ENCODE measurements at regions not wholly inside any gene's neighbourhood (a gene's known extent, or its start where the extent isn't known, plus 50 kb on each side); places are given as distances from the start of the nearest gene placed in this dataset.
"Not testable (repeated sequence)": the region's sequence is repeated elsewhere in the genome, so short reads cannot be mapped to it uniquely, and the experiment has no call there.

GRCh38 chr15:62900071-62900802 is 142.3 kb upstream of the TPM1 start:
- DNase-seq (ENCODE audit: low read depth in 1 of 2, low spot score in 1 of 2): no peak

- no peak for DNase-seq (ENCODE audit: low read depth in 1 of 2, low spot score in 1 of 2)
These were observed 141.5 kb upstream of the TPM1 start for GRCh38 chr15:62901087-62901486.

DNA sequence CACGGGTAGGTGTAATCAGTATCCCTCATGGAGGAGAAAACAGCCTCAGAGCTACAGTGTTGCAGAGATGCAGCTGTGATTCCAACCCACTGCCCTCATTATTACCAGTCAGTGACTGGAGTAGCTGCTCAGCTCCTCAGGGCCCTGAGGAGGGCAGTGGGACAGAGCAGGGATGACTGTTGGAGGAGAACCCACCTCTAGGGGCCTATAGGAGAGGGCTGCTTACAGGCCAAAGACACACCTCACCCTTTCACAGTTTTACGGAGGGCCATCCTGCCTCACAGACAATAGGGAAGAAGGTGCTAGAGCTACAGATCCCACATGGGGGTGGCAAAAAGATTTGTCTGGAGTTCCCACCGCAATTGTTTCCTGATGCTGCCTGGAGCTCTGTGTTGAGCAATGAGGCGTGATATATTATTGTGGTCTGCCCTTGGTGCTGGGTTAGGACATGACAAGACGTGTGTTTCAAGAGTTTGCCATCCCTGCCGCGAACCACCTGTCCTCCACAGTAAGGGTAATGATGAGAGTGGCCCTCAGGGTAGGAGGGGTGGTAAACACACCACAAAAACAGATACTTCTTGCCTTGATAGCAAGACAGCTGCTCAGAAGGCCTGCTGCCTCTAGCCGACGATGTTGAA is 140.5 kb upstream of the TPM1 start:
- DNase-seq (ENCODE audit: low read depth in 1 of 2, low spot score in 1 of 2): no peak

- no peak for DNase-seq (ENCODE audit: low read depth in 1 of 2, low spot score in 1 of 2)
These were observed 139.7 kb upstream of the TPM1 start for GRCh38 chr15:62902821-62903220.

- no peak for DNase-seq (ENCODE audit: low read depth in 1 of 2, low spot score in 1 of 2)
These were observed 139.1 kb upstream of the TPM1 start for GRCh38 chr15:62903437-62903836.

GRCh38 chr15:62904041-62904910 is 138.3 kb upstream of the TPM1 start:
- DNase-seq (ENCODE audit: low read depth in 1 of 2, low spot score in 1 of 2): peak in 1 of 2 donors; percentile 1

DNA sequence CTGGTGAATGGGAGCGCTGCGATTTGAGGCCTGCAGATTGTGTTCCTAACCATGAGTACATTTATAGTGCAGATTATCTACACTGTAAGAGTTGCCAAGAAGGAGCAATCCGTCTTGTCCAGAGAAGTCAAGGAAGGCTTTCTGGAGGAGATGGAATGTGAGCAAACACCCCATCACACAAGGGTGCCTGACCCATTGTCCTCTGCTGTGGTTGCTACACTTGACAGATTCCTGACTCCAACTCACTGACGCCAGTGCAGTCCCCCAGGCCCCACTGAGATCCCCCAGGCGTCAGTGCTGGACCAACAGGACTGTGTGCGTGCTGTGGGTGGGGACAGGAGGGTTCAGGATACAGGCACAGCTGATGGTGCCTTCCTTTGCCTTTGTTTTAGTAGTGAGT is 135.9 kb upstream of the TPM1 start:
- DNase-seq (ENCODE audit: low read depth in 1 of 2, low spot score in 1 of 2): no peak

GRCh38 chr15:62907275-62907674 is 135.3 kb upstream of the TPM1 start:
- no peak for DNase-seq (ENCODE audit: low read depth in 1 of 2, low spot score in 1 of 2)

DNA sequence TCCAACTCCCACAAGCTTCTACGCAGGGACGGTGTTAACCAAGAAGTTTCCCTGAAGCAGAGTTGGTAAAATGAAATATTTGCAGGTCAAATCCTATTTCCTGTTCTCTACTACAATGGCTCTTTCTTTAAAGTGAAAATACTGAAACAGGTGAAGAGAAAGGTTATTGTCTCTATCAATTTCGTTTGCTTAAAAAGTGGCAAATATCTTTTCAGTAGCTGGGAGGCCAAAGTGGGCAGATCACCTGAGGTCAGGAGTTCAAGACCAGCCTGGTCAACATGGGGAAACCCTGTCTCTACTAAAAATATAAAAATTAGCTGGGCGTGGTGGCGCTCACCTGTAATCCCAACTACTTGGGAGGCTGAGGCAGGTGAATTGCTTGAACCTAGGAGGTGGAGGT is 134.2 kb upstream of the TPM1 start:
- DNase-seq (ENCODE audit: low read depth in 1 of 2, low spot score in 1 of 2): not testable (repeated sequence)

DNA sequence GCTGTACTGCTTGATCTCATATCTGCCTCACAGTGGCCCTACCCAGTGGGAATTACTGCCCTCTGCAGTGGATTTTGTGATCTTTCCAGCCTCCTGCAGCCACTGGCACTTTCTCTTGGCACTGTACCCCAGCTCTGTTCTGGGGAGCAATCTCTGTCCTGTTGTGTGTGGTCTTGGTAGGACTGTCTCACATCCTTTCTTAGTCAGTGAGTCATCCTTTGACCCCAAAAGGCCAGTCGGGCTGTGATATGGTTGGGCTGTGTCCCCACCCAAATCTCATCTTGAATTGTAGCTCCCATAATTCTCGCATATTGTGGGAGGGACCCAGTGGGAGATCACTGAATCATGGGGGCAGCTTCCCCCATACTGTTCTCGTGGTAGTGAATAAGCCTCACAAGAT is 133.3 kb upstream of the TPM1 start:
- DNase-seq (ENCODE audit: low read depth in 1 of 2, low spot score in 1 of 2): no peak

DNA sequence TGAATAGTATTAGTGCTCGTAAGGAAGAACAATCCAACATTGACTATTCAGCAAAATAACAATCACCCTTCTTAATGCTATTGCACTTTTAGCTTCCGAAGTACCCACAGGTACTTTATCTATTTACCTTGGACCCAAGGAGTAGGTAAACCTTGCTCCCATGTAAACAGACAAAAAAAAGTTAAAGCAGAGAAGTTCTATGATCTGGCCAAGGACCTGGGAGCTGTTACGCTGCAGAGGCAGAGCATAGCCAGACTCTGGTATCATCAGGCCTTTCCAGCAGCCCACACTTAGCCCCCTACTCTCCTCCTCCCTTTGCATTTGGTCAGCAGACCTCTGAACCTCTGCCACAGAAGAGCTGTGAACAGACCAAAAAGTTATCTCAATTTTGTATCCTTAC is 130.3 kb upstream of the TPM1 start:
- no peak for DNase-seq (ENCODE audit: low read depth in 1 of 2, low spot score in 1 of 2)

- no peak for DNase-seq (ENCODE audit: low read depth in 1 of 2, low spot score in 1 of 2)
These were observed 129.7 kb upstream of the TPM1 start for GRCh38 chr15:62912808-62913207.

DNA sequence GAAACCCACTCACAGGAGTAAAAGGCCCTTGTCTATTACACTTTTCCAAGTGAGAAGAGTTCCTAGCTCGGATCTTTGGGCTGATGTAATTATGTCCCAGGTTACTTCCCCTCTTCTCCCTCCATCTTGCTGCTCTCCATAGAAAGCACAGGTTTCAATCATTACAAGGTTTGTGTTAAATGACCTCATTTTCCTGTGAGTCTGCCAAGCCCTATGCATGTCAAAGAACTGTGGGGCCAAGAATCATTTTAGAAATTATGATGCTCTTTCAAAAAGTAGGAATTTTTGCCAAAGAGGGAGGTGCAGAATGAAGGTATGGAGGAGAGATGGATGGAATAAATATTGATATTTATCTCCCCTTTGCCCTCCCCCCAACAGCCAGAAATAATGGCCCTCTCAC is 129.3 kb upstream of the TPM1 start:
- DNase-seq (ENCODE audit: low read depth in 1 of 2, low spot score in 1 of 2): no peak

GRCh38 chr15:62914461-62915079 is 128.0 kb upstream of the TPM1 start:
- DNase-seq (ENCODE audit: low read depth in 1 of 2, low spot score in 1 of 2): no peak

DNA sequence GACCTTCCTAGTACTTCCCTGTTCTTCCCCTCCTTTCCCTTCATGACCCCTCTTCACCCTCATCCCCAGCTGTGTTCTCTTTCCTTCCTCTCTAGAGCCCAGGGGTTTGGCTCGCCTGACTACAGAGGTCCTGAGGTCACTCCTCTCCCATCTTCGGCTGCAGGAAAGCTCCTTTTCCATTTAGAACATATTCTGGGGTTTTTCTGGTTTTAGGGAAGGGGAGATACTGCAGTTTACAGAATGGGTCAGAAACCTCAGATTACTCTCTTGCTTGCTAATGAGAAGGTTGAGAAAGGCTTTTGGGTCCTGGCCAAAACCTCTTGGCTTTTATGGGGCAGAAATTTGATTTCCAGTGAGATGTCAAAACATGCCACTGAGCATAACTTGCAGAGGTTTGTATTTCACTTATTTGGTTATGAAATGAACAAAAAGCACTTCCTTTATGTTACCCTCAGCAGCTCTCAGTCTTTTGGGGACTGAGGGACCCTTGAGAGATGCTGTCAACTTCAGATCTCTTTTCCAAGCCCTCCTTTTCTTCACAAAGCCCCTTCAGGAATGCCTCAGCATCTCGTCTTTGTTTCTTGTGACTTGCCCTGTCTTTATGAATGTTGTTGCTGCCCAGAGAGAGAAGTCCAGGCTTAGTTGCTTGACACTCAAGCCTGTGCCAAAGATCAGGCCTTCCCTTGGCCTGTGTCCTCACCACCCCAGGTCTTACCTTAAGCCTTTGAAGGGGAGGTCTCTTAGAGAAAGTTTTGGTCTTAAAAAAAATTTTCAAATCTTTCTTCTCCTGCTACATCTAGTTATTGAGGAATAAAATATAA is 121.7 kb upstream of the TPM1 start:
- no peak for DNase-seq (ENCODE audit: low read depth in 1 of 2, low spot score in 1 of 2)

DNA sequence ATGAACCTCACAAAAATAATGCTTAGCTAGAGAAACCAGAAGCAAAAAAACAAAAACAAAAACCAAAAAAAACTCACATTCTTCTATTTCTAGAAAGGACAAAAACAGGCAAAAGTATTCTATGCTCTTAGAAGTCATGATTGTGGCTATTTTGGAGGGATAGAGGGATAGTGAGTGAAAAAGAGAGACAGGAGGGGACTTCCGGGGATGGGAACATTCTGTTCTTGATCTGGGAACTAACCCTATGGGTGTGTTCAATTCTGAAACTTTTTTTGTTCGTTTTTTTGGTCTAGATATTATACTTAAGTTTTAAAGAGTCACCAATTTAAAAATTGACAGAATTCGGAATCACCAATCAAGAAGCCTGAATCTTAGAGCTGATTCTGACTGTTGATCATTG is 120.0 kb upstream of the TPM1 start:
- no peak for DNase-seq (ENCODE audit: low read depth in 1 of 2, low spot score in 1 of 2)

DNA sequence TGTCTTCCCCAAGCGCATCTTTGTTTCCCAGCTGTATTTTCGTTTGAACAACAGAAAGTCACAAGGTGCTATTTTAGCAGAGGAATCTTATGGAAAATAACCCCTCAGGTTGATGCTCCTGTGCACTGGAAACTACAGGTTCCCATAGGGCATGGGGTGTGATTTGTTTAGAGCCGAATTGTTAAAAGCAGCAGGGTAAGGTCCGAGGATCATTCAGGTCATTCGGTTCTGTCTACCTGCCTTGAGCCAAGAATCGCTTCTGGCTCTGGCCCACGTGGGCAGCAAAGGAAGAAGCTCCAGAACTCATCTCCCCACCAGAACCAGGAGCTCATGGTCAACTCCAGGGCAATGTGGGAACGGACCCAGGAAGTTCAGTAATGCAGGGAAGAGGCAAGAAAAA is 116.7 kb upstream of the TPM1 start:
- DNase-seq (ENCODE audit: low read depth in 1 of 2, low spot score in 1 of 2): no peak

DNA sequence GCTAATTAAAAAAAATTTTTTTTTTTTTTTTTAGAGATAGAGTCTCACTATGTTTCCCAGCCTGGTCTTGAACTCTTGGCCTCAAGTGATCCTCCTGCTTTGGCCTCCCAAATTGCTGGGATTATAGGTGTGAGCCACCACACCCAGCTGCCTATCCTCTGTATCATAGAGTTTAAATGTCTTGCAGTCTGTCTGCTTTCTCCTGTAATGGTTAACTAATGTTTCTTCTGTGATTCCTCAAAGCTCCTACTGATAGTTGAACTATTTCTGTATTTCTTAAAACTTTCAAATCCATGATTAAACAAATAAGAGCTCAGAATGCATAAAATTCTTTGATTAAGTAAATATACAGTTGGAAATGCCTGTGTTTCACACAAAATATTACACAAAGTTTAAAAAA is 115.4 kb upstream of the TPM1 start:
- DNase-seq (ENCODE audit: low read depth in 1 of 2, low spot score in 1 of 2): no peak

DNA sequence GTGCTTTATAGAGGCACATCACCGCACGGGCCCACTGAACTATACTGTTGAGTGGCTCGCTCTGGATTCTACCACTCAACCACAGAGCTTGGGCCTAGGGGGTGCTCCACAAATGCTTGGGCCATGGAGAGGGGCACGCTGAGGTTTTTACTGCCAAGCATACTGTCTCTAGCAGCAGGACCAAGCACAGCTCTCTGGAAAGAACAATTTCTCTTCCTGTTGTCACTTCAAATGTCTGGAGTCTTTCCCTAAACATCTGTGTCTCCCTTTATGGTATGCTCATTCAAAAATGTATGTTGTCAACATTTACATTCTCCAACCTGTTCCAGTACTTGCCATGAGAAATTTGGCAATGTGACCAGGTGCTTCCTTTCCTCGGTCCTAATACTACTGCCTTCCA is 114.7 kb upstream of the TPM1 start:
- no peak for DNase-seq (ENCODE audit: low read depth in 1 of 2, low spot score in 1 of 2)

GRCh38 chr15:62928242-62928999 is 114.1 kb upstream of the TPM1 start:
- no peak for DNase-seq (ENCODE audit: low read depth in 1 of 2, low spot score in 1 of 2)
